ENCODE measurements at regions not wholly inside any gene's neighbourhood (a gene's known extent, or its start where the extent isn't known, plus 50 kb on each side); places are given as distances from the start of the nearest gene placed in this dataset.

GRCh38 chr15:95247071-95247984, 1016.0 kb downstream of the MCTP2 start:
- no peak for TF ChIP-seq POLR2A (IDR thresholded peaks at IDR 0.05; ENCODE audit: low read depth, low read length)
- DNase-seq (ENCODE audit: insufficient read length, low spot score) (peak; percentile 25), FAIRE-seq (peak; percentile 92)

DNA sequence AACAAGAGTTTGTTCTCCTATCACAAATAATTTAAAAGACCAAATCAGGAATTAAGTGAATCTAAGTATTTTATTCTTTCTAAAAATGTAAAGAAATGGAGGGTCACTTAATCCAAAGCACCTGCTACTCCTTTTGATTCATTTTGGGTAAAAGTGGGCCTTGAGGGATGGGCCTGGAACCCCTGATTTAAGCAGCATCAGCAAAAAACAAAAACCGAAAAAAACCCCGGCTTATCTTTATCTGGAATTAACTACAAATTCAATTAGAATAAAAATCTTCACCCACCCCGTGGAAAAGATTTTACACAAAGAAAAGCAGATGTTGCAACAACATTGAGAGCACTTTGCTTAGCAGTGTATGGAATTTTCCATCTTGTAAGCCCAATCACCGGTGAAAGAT, 1018.2 kb downstream of the MCTP2 start:
- DNase-seq (ENCODE audit: insufficient read length, low spot score) (no peak), FAIRE-seq (no peak)
- TF ChIP-seq POLR2A (IDR thresholded peaks at IDR 0.05; ENCODE audit: low read depth, low read length): no peak

- no peak for TF ChIP-seq POLR2A (IDR thresholded peaks at IDR 0.05; ENCODE audit: low read depth, low read length)
- no peak for DNase-seq (ENCODE audit: insufficient read length, low spot score)
- no peak for FAIRE-seq
Observed at GRCh38 chr15:95252404-95252803, 1021.0 kb downstream of the MCTP2 start.

DNA sequence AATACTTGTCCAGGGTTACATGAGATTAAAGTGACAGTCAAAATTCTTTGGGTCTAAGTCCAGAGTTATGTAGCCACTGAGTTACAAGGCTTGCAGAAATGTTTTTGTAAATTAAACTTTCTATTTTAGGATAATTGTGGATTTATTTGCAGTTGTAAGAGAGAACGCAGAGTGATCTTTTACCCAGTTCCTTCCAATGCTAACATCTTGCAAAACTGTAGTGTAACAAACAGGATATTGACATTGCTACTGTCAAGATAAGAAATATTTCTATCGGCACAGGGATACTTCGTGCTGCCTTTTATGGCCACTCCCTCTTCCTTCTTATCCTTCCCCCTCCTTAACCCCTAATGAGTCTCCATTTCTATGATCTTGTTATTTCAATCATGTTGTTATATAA, 1022.9 kb downstream of the MCTP2 start:
- no peak for FAIRE-seq
- DNase-seq (ENCODE audit: insufficient read length, low spot score): no peak
- no peak for TF ChIP-seq POLR2A (IDR thresholded peaks at IDR 0.05; ENCODE audit: low read depth, low read length)

GRCh38 chr15:95259513-95259912, 1028.2 kb downstream of the MCTP2 start:
- no peak for TF ChIP-seq POLR2A (IDR thresholded peaks at IDR 0.05; ENCODE audit: low read depth, low read length)
- DNase-seq (ENCODE audit: insufficient read length, low spot score) (peak; percentile 1), FAIRE-seq (no peak)

DNA sequence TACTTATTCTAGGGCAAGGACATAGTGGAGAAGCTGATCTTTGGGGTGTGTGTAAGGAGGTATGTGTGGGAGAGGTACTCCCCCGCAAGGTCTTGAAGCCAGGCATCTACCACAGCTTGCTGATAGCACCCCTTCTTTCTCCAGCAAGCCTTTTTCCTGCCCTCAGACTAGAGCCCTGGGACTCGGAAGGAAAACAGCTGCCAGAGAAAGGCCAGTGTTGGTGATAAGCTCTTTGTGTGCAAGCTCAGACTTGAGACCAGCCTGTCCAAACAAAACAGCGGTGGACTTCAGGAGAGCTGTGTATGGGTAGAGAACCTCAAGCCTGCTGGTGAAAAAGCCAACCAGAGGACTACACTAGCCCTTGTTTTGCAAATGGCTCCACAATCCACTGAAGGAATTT, 1028.6 kb downstream of the MCTP2 start:
- DNase-seq (ENCODE audit: insufficient read length, low spot score) (no peak), FAIRE-seq (no peak)
- TF ChIP-seq POLR2A (IDR thresholded peaks at IDR 0.05; ENCODE audit: low read depth, low read length): no peak

- TF ChIP-seq POLR2A (IDR thresholded peaks at IDR 0.05; ENCODE audit: low read depth, low read length): no peak
Observed at GRCh38 chr15:95260856-95261255, 1029.5 kb downstream of the MCTP2 start.

GRCh38 chr15:95261546-95261945, 1030.2 kb downstream of the MCTP2 start:
- TF ChIP-seq POLR2A (IDR thresholded peaks at IDR 0.05; ENCODE audit: low read depth, low read length): no peak
- no peak for FAIRE-seq
- no peak for DNase-seq (ENCODE audit: insufficient read length, low spot score)

More at GRCh38 chr15:95260856-95261255, 1029.5 kb downstream of the MCTP2 start:
- FAIRE-seq (no peak), DNase-seq (ENCODE audit: insufficient read length, low spot score) (no peak)

GRCh38 chr15:95261968-95262367, 1030.6 kb downstream of the MCTP2 start:
- no peak for TF ChIP-seq POLR2A (IDR thresholded peaks at IDR 0.05; ENCODE audit: low read depth, low read length)
- no peak for FAIRE-seq
- DNase-seq (ENCODE audit: insufficient read length, low spot score): no peak

DNA sequence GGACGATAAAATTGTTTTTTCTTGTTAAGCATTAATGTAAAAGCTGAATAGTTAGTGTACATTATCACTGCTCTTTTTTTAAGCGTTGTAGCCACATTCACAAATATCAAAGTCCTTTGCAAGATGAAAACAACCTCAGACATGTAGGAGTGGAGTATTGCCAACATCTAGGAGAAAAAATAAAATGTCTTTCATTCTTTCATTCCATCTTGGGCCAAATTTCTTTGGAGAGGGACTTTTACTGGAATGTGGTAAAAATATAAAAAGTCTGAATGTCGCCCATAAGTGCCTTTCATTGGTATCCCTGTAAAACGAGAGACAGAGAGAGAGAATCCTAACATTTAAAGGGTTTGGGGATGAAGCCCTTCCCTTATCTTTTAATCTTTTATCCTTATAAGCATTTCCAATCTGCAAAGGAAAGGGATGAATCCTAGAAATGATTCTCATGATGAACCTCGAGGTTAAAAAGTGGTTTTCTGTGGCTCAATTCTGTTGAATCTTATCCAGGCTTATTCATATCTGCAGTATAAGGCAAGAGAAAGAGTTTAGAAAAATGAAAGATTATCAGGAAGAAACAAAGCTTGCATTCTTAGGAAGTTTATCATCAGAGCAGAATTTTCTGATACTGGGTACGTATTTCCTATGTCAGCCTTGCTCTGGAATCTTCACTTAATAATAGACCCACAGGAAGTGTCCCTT, 1031.7 kb downstream of the MCTP2 start:
- no peak for TF ChIP-seq POLR2A (IDR thresholded peaks at IDR 0.05; ENCODE audit: low read depth, low read length)
- no peak for FAIRE-seq
- no peak for DNase-seq (ENCODE audit: insufficient read length, low spot score)

- no peak for TF ChIP-seq POLR2A (IDR thresholded peaks at IDR 0.05; ENCODE audit: low read depth, low read length)
- no peak for FAIRE-seq
- DNase-seq (ENCODE audit: insufficient read length, low spot score): no peak
Observed at GRCh38 chr15:95263751-95264150, 1032.4 kb downstream of the MCTP2 start.

DNA sequence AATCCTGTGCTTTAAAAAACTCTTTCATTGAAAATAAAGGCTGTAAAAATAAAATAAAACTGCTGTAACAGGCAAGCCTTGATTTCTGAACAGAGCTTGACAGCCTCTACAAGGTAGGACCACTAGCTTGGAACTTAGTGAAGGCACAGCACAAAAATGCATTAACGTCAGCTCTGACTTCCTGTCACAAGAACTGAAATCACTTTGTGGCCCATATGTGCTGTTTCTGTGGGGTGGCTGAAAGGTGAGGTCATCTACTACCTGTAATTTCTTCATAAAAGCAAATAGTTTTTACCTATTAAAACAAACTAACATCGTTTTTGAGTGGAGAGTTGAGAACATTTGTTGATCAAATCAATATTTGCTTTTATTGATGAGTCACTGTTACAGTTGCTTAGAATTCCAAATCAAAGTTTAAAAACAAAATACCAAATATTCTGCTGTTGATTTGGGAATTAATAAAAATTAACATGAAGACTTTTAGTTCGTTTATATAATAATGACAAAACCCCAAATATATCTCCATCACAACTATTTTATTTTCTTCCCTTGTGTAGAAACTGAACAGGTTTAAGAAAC, 1034.1 kb downstream of the MCTP2 start:
- TF ChIP-seq POLR2A (IDR thresholded peaks at IDR 0.05; ENCODE audit: low read depth, low read length): no peak
- DNase-seq (ENCODE audit: insufficient read length, low spot score) (no peak), FAIRE-seq (no peak)

DNA sequence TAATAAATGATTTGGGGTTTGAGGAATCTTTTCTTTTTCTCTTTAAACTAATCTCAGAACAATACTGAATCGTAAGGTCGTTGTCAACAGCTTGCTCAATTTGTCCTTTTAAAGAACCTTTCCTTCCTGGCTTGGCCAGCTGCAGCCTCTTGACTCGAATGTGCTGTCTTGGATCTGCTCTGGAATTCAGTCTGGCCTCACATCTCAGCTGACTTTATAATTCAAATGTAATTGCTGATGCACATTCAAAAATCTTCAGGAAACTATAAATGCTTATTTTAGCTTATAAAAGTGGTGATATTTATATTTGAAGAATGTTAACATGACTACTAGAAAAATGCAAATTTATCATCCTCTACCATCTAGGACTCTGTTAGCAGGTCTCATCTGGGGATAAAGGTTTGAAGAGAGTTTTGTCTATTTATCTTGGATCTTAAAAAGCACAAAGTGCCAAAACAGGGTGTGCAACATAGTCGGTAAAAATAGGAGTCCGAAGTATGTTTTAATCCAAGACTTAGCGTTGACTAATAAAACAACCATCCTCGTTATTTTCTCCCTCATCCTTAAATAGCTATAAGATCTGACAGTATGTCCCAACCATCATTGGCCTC, 1035.2 kb downstream of the MCTP2 start:
- DNase-seq (ENCODE audit: insufficient read length, low spot score) (no peak), FAIRE-seq (no peak)
- no peak for TF ChIP-seq POLR2A (IDR thresholded peaks at IDR 0.05; ENCODE audit: low read depth, low read length)

GRCh38 chr15:95267481-95267880, 1036.1 kb downstream of the MCTP2 start:
- DNase-seq (ENCODE audit: insufficient read length, low spot score): no peak
- FAIRE-seq: no peak
- no peak for TF ChIP-seq POLR2A (IDR thresholded peaks at IDR 0.05; ENCODE audit: low read depth, low read length)
